ENCODE measurements at regions not wholly inside any gene's neighbourhood (a gene's known extent, or its start where the extent isn't known, plus 50 kb on each side); places are given as distances from the start of the nearest gene placed in this dataset.

GRCh38 chr1:30325085-30325935 lies 398.1 kb downstream of the MATN1 start:
- H3K27me3 ChIP-seq (ENCODE audit: control insufficient read depth, insufficient read depth, low read length), result no peaks in the 10 kb centered on the region
- H3K4me3 ChIP-seq (ENCODE audit: low read length), result no peak overlapping the region
- H3K27ac ChIP-seq (ENCODE audit: low read depth, low read length), result no peak overlapping the region
- no peak overlapping the region for H3K9ac ChIP-seq (ENCODE audit: low read length)
- no peaks in the 10 kb centered on the region for H3K4me1 ChIP-seq (ENCODE audit: control insufficient read depth, insufficient read depth, low read length)
- no peaks in the 10 kb centered on the region for H3K36me3 ChIP-seq (ENCODE audit: control insufficient read depth, insufficient read depth, low read length)

DNA sequence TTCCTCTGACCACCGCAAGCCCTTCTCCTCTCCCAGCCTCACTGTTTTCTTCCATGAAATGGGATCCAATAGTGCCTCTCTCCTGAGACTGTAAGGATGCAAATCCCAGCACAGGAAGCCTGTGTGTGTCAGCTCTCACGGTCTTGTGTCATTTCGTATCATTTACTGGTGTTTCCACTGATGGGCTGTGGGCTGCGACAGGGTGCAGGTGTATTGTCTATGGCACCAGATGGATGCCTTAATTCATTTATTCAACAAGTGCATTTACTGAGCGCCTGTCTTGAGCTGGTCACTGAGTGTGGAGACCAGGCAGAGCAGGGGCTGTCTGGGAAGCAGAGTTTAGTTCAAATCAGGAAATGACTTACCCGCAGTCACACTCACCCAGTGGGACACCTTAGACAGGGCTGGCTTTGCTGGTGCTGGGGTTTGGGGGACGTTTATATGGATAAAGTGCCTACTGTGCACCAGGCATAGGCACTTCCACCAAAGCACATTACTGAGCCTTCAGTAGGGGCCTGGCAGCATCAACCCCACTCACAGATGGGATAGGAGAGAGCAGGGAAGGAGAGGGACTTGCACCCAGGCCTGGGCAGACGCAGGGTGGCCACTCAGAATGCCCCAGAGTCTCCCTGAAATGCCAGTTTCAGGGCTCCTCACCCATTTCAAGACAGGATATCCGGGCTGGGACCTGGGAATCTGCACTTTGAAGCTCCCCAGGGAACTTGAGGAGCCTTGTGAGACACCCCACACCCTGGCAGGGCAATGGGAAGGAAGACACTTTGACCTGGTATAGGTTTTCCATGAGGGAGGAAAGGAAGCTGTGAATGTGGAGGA lies 398.9 kb downstream of the MATN1 start:
- Histone ChIP-seq H3K4me1 (ENCODE audit: control insufficient read depth, insufficient read depth, low read length) (no peaks in the 10 kb centered on the region), H3K27me3 (ENCODE audit: control insufficient read depth, insufficient read depth, low read length) (no peaks in the 10 kb centered on the region), H3K9ac (ENCODE audit: low read length) (no peak overlapping the region), H3K36me3 (ENCODE audit: control insufficient read depth, insufficient read depth, low read length) (no peaks in the 10 kb centered on the region), H3K27ac (ENCODE audit: low read depth, low read length) (no peak overlapping the region), H3K4me3 (ENCODE audit: low read length) (no peak overlapping the region)

- H3K27me3 ChIP-seq (ENCODE audit: control insufficient read depth, insufficient read depth, low read length), result no peaks in the 10 kb centered on the region
- H3K27ac ChIP-seq (ENCODE audit: low read depth, low read length), result no peak overlapping the region
- no peaks in the 10 kb centered on the region for H3K36me3 ChIP-seq (ENCODE audit: control insufficient read depth, insufficient read depth, low read length)
- H3K4me1 ChIP-seq (ENCODE audit: control insufficient read depth, insufficient read depth, low read length), result no peaks in the 10 kb centered on the region
- H3K4me3 ChIP-seq (ENCODE audit: low read length), result no peak overlapping the region
- no peak overlapping the region for H3K9ac ChIP-seq (ENCODE audit: low read length)
Observed at GRCh38 chr1:30323841-30324240, 399.5 kb downstream of the MATN1 start.

DNA sequence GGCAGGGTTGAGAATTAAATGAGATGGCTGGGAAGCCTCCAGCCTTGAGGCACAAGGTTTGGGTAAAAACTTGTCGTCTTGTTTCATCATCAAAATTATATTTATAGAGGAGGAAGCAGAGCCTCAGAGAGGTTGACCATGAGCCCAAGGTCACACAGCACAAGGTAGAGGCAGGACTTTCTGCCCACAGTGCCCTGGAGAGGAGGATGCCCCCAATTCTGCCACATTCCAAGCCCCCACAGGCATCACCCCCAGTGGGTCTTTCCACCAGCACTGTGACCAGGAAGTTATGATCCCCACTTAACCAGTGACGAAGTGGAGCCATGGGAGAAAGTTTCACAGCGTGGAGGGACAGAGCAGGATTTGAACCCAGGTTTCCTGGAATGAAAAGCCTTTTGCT lies 400.0 kb downstream of the MATN1 start:
- Histone ChIP-seq H3K9ac (ENCODE audit: low read length) (no peak overlapping the region), H3K4me1 (ENCODE audit: control insufficient read depth, insufficient read depth, low read length) (no peaks in the 10 kb centered on the region), H3K4me3 (ENCODE audit: low read length) (no peak overlapping the region), H3K27me3 (ENCODE audit: control insufficient read depth, insufficient read depth, low read length) (no peaks in the 10 kb centered on the region), H3K27ac (ENCODE audit: low read depth, low read length) (no peak overlapping the region), H3K36me3 (ENCODE audit: control insufficient read depth, insufficient read depth, low read length) (no peaks in the 10 kb centered on the region)

- Histone ChIP-seq H3K36me3 (ENCODE audit: control insufficient read depth, insufficient read depth, low read length) (no peaks in the 10 kb centered on the region), H3K27me3 (ENCODE audit: control insufficient read depth, insufficient read depth, low read length) (no peaks in the 10 kb centered on the region), H3K4me1 (ENCODE audit: control insufficient read depth, insufficient read depth, low read length) (no peaks in the 10 kb centered on the region), H3K9ac (ENCODE audit: low read length) (no peak overlapping the region), H3K4me3 (ENCODE audit: low read length) (no peak overlapping the region), H3K27ac (ENCODE audit: low read depth, low read length) (no peak overlapping the region)
Observed at GRCh38 chr1:30322859-30323257, 400.5 kb downstream of the MATN1 start.

DNA sequence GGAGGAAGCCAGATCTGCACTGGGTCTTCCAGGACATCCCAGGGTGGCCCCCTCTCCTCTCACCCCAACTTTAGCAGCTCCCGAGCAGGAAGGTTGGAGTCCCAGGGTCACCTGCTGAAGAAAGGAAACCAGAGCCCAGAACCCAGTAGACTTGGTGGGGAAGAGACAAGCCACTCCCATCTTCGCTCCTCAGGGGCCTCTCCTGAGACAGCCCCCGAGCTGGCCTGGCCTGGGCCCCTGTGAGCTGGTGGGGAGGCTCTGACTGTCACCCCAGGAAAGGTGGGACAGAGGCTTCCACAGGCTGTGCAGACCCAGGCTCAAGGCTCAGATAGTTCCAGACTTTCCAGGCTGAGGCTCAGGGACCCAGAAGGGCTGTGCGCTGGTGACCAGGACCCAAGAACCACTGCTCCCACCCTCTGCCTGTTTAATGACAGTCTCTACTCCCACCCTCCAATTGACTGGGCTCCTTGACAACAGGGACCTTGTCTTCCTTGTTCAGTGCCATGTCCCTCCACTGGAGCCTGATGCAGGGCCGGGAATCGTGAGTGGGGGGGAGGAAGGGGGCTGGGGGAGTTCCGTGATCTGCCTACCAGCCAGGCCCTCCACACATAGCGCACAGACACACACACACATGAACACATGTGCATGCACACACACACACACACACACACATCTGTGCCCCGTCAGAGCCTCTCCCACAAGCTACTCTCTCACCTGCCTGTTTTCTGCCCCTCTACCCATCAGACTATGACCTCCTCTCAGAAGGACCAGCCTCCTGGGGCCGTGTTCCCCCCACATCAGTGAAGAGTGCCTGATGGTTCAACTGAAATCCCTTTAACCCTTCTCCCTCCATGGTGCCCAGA lies 401.2 kb downstream of the MATN1 start:
- Histone ChIP-seq H3K27me3 (ENCODE audit: control insufficient read depth, insufficient read depth, low read length) (no peaks in the 10 kb centered on the region), H3K4me1 (ENCODE audit: control insufficient read depth, insufficient read depth, low read length) (no peaks in the 10 kb centered on the region), H3K4me3 (ENCODE audit: low read length) (no peak overlapping the region), H3K36me3 (ENCODE audit: control insufficient read depth, insufficient read depth, low read length) (no peaks in the 10 kb centered on the region), H3K9ac (ENCODE audit: low read length) (no peak overlapping the region), H3K27ac (ENCODE audit: low read depth, low read length) (no peak overlapping the region)

DNA sequence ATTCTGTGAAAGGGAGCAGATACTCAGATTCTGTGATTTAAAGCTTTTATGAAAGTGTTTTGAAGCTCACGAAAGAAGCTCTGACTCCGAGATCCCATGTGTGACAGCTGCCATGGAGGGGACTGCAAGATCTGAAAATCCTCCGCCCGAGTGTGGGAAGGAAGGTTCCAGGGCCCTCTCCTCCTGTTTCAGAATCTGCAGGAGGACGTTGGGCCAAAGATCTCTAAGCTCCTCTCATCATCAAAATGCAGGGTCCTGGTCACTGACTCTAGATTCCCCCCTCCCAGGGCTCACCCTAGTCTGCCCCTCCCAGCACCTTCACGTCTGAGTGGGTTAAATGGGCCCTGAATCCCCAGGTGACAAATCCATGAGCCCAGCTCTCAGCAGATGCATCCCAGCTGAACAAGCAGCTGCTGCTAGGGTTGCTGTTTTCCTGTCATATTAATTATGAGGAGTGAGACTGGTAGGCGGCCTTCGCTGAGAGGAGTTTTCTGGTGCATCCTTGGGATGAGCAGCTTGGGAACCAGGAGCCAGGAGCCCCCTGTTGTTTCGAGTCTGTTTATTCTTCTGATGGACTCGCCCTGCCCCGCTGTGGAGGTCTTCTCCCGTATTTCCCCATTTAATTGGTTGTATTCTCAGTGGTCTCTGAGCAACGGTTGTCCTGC lies 402.0 kb downstream of the MATN1 start:
- Histone ChIP-seq H3K27ac (ENCODE audit: low read depth, low read length) (no peak overlapping the region), H3K9ac (ENCODE audit: low read length) (no peak overlapping the region), H3K4me1 (ENCODE audit: control insufficient read depth, insufficient read depth, low read length) (no peaks in the 10 kb centered on the region), H3K4me3 (ENCODE audit: low read length) (no peak overlapping the region), H3K36me3 (ENCODE audit: control insufficient read depth, insufficient read depth, low read length) (no peaks in the 10 kb centered on the region), H3K27me3 (ENCODE audit: control insufficient read depth, insufficient read depth, low read length) (no peaks in the 10 kb centered on the region)

DNA sequence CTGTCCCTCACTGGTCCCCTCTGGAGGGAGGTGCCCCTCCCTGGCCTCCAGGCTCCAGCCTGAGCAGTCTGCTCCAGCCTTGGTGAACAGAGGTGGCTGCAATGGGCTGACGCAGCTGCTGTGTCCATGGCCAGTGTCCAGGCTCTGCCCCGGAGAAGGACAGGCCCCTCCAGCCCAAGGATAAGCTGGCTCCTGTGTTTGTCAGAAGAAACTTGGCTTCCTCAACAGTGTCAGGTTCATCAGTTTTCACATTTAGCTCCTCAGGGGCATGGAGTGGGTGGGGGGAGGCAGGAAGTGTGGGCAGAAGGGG lies 402.8 kb downstream of the MATN1 start:
- H3K4me3 ChIP-seq (ENCODE audit: low read length), result no peak overlapping the region
- H3K9ac ChIP-seq (ENCODE audit: low read length), result no peak overlapping the region
- peaks cover 4% of the 10 kb centered on the region for H3K27me3 ChIP-seq (ENCODE audit: control insufficient read depth, insufficient read depth, low read length)
- H3K27ac ChIP-seq (ENCODE audit: low read depth, low read length), result no peak overlapping the region
- H3K4me1 ChIP-seq (ENCODE audit: control insufficient read depth, insufficient read depth, low read length), result no peaks in the 10 kb centered on the region
- no peaks in the 10 kb centered on the region for H3K36me3 ChIP-seq (ENCODE audit: control insufficient read depth, insufficient read depth, low read length)

DNA sequence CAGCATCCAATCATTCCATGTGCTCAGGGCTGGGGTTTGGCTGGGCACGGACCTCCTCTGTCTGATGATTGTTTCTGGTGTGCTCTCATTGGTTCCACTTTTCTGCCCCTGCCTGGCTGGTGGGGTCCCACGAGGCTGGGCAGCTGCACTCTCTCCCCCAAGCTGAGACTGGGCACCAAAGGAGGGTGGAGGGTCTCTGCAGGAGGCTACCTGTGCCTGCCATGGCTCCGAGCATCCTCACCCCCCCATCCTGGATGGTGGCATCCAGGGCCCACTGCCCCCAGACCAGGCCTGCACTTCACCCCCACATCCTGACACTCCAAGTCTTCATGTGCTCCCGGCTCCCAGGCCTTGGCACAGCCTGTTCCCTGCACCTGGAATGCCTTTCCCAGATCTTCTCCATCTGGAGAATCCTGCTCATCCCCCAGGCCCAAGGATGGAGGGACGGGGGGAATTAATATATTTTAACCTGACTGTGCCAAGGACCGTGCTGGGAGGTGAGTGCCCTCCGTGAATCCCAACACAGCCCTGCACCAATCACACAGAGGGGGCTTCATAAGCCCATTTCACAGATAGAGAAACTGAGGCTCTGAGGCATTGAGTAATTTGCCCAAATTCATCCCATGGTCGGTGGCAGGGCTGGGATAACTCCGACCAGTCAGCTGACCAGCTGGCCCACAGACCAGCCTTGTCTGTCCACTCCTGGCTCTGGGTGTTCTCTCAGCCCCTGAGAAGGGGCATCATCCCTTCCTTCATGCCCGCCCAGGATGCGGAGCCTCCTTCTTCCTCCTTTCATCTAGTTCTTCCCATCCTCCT lies 403.4 kb downstream of the MATN1 start:
- Histone ChIP-seq H3K4me1 (ENCODE audit: control insufficient read depth, insufficient read depth, low read length) (no peaks in the 10 kb centered on the region), H3K9ac (ENCODE audit: low read length) (no peak overlapping the region), H3K27me3 (ENCODE audit: control insufficient read depth, insufficient read depth, low read length) (peaks cover 4% of the 10 kb centered on the region), H3K27ac (ENCODE audit: low read depth, low read length) (no peak overlapping the region), H3K36me3 (ENCODE audit: control insufficient read depth, insufficient read depth, low read length) (no peaks in the 10 kb centered on the region), H3K4me3 (ENCODE audit: low read length) (no peak overlapping the region)

DNA sequence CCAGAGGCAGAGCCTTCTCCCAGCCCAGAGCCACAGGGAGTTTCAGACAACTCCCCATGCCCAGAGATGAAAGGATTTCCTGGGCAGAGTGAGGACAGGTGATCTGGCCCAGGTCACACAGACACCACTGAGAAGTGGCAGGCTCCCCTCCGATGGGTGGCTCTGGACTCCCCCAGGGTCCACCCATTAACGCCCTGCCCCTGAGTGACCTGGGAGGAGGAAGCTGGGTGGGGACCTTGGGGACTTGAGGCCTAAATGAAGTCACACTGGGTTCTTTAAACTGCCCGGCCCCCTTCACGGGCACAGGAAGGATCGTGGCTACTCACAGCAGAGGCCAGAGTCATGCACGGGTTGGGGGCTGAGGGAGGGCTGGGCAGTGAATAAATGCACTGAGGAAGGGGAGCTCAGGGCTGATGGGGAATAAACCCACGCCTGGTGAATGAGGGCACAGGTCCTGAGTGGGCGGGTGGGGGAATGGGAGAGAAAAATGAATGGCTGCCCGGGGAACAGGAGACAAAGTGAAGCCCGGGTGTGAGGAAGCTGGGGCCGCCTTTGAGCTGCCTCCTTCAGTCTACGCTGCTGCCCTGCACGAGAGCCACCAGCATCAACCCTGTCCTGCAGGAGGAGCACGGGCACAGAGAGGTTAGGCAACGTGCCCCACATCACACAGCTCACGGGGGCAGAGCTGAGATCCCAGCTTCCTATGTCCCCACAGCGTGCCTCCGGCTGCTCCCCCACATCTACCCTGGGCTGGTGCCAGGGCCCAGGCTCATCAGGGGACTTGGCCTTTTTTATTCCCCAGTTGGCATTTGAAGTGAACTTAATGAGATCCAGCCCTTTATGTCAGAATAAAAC lies 404.3 kb downstream of the MATN1 start:
- peaks cover 4% of the 10 kb centered on the region for H3K27me3 ChIP-seq (ENCODE audit: control insufficient read depth, insufficient read depth, low read length)

DNA sequence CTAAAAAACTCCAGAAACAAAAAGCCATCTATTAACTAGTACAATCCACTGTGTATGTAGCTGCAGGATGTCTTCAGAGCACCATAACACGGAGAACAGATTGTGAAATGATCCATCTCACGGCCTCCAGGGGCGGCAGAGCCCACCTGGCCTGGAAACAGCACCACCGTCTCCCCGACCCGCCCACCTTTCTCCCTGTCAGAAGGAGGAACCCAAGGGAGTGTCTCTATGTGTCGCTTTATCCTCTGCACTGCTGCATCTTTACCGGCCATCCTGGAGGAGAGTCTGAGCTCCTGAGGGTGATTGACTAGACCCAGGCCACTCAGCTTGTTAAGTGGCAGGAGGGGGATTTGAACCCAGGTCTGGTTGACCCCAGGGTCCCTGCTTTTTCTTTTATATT lies 405.0 kb downstream of the MATN1 start:
- H3K4me3 ChIP-seq (ENCODE audit: low read length), result no peak overlapping the region
- peaks cover 4% of the 10 kb centered on the region for H3K27me3 ChIP-seq (ENCODE audit: control insufficient read depth, insufficient read depth, low read length)

More for the DNA sequence above, 404.3 kb downstream of the MATN1 start:
- Histone ChIP-seq H3K4me1 (ENCODE audit: control insufficient read depth, insufficient read depth, low read length) (no peaks in the 10 kb centered on the region), H3K4me3 (ENCODE audit: low read length) (no peak overlapping the region), H3K36me3 (ENCODE audit: control insufficient read depth, insufficient read depth, low read length) (no peaks in the 10 kb centered on the region), H3K27ac (ENCODE audit: low read depth, low read length) (no peak overlapping the region), H3K9ac (ENCODE audit: low read length) (no peak overlapping the region)

More for the DNA sequence above, 405.0 kb downstream of the MATN1 start:
- Histone ChIP-seq H3K9ac (ENCODE audit: low read length) (no peak overlapping the region), H3K4me1 (ENCODE audit: control insufficient read depth, insufficient read depth, low read length) (no peaks in the 10 kb centered on the region), H3K36me3 (ENCODE audit: control insufficient read depth, insufficient read depth, low read length) (no peaks in the 10 kb centered on the region), H3K27ac (ENCODE audit: low read depth, low read length) (no peak overlapping the region)
